Mucosa of rectum (tissue), 2 donors: ENCODE measurements at regions not wholly inside any gene's neighbourhood (a gene's known extent, or its start where the extent isn't known, plus 50 kb on each side); places are given as distances from the start of the nearest gene placed in this dataset.

Experiments
- H3K27ac ChIP-seq, 2 donors: one replicate each; pipeline ENCODE4 v1.7.0; 2013; ENCODE audit warnings: inconsistent platforms in 2 of 2, low read depth in 2 of 2, low read length in 2 of 2
- H3K27me3 ChIP-seq, 2 donors: one replicate each; pipeline ENCODE4 v1.7.0; 2013; ENCODE audit warnings: low read length in 2 of 2; ENCODE audit not compliant: control insufficient read depth in 2 of 2, insufficient read depth in 2 of 2
- H3K36me3 ChIP-seq, 2 donors: one replicate each; pipeline ENCODE4 v1.7.0; 2013; ENCODE audit warnings: low read length in 2 of 2; ENCODE audit not compliant: control insufficient read depth in 2 of 2, insufficient read depth in 2 of 2
- H3K4me1 ChIP-seq, 2 donors: one replicate each; pipeline ENCODE4 v1.7.0; 2013; ENCODE audit warnings: low read length in 2 of 2, mild to moderate bottlenecking in 1 of 2; ENCODE audit not compliant: control insufficient read depth in 2 of 2, insufficient read depth in 2 of 2
- H3K4me3 ChIP-seq, 2 donors: one replicate each; pipeline ENCODE4 v1.7.0; 2013; ENCODE audit warnings: low read length in 2 of 2
- H3K9ac ChIP-seq, 2 donors: one replicate each; pipeline ENCODE4 v1.7.0; 2013; ENCODE audit warnings: low read length in 2 of 2, low read depth in 1 of 2, mild to moderate bottlenecking in 1 of 2
- H3K9me3 ChIP-seq, 2 donors: one replicate each; pipeline ENCODE4 v1.7.0; 2013; ENCODE audit warnings: low read length in 2 of 2; ENCODE audit not compliant: control insufficient read depth in 2 of 2
- donor health status: healthy.
- donor health status: Normal muscosa, but diverticular disease.

- Histone ChIP-seq H3K9ac (no peak overlapping the region), H3K9me3 (no peaks in the 10 kb centered on the region), H3K27me3 (no peaks in the 10 kb centered on the region), H3K4me3 (no peak overlapping the region), H3K27ac (no peak overlapping the region), H3K36me3 (no peaks in the 10 kb centered on the region), H3K4me1 (no peaks in the 10 kb centered on the region)
Measured at GRCh38 chr5:8327016-8327415, 458.1 kb downstream of the MTRR start.

GRCh38 chr5:8329773-8330172 lies 460.8 kb downstream of the MTRR start:
- Histone ChIP-seq H3K27ac (no peak overlapping the region), H3K27me3 (no peaks in the 10 kb centered on the region), H3K4me1 (no peaks in the 10 kb centered on the region), H3K9ac (no peak overlapping the region), H3K36me3 (no peaks in the 10 kb centered on the region), H3K9me3 (no peaks in the 10 kb centered on the region), H3K4me3 (no peak overlapping the region)

GRCh38 chr5:8332666-8333445 lies 463.9 kb downstream of the MTRR start:
- H3K9me3 ChIP-seq, result no peaks in the 10 kb centered on the region
- H3K27ac ChIP-seq, result no peak overlapping the region
- H3K4me3 ChIP-seq, result no peak overlapping the region
- no peak overlapping the region for H3K9ac ChIP-seq
- no peaks in the 10 kb centered on the region for H3K36me3 ChIP-seq
- no peaks in the 10 kb centered on the region for H3K27me3 ChIP-seq
- H3K4me1 ChIP-seq, result no peaks in the 10 kb centered on the region

GRCh38 chr5:8333485-8333884 lies 464.5 kb downstream of the MTRR start:
- H3K36me3 ChIP-seq, result no peaks in the 10 kb centered on the region
- no peak overlapping the region for H3K4me3 ChIP-seq
- no peaks in the 10 kb centered on the region for H3K4me1 ChIP-seq
- H3K27ac ChIP-seq, result no peak overlapping the region
- no peak overlapping the region for H3K9ac ChIP-seq
- H3K27me3 ChIP-seq, result no peaks in the 10 kb centered on the region
- no peaks in the 10 kb centered on the region for H3K9me3 ChIP-seq

GRCh38 chr5:8333977-8334376 lies 465.0 kb downstream of the MTRR start:
- Histone ChIP-seq H3K27ac (no peak overlapping the region), H3K36me3 (no peaks in the 10 kb centered on the region), H3K27me3 (no peaks in the 10 kb centered on the region), H3K9ac (no peak overlapping the region), H3K4me3 (no peak overlapping the region), H3K4me1 (no peaks in the 10 kb centered on the region), H3K9me3 (no peaks in the 10 kb centered on the region)

GRCh38 chr5:8340261-8340660 lies 471.3 kb downstream of the MTRR start:
- H3K9me3 ChIP-seq, result no peaks in the 10 kb centered on the region
- no peaks in the 10 kb centered on the region for H3K4me1 ChIP-seq
- H3K27ac ChIP-seq, result no peak overlapping the region
- H3K27me3 ChIP-seq, result no peaks in the 10 kb centered on the region
- no peaks in the 10 kb centered on the region for H3K36me3 ChIP-seq
- no peak overlapping the region for H3K9ac ChIP-seq
- no peak overlapping the region for H3K4me3 ChIP-seq

GRCh38 chr5:8340739-8341344 lies 471.9 kb downstream of the MTRR start:
- Histone ChIP-seq H3K9ac (no peak overlapping the region), H3K9me3 (no peaks in the 10 kb centered on the region), H3K4me1 (no peaks in the 10 kb centered on the region), H3K27me3 (no peaks in the 10 kb centered on the region), H3K36me3 (no peaks in the 10 kb centered on the region), H3K27ac (no peak overlapping the region), H3K4me3 (no peak overlapping the region)

GRCh38 chr5:8341406-8341805 lies 472.5 kb downstream of the MTRR start:
- no peaks in the 10 kb centered on the region for H3K4me1 ChIP-seq
- no peak overlapping the region for H3K9ac ChIP-seq
- H3K27ac ChIP-seq, result no peak overlapping the region
- no peaks in the 10 kb centered on the region for H3K9me3 ChIP-seq
- no peaks in the 10 kb centered on the region for H3K27me3 ChIP-seq
- no peak overlapping the region for H3K4me3 ChIP-seq
- H3K36me3 ChIP-seq, result no peaks in the 10 kb centered on the region

- H3K4me1 ChIP-seq, result no peaks in the 10 kb centered on the region
- H3K36me3 ChIP-seq, result no peaks in the 10 kb centered on the region
- no peaks in the 10 kb centered on the region for H3K27me3 ChIP-seq
- H3K9me3 ChIP-seq, result no peaks in the 10 kb centered on the region
- H3K27ac ChIP-seq, result no peak overlapping the region
- H3K4me3 ChIP-seq, result no peak overlapping the region
- no peak overlapping the region for H3K9ac ChIP-seq
Measured at GRCh38 chr5:8347984-8348383, 479.0 kb downstream of the MTRR start.

GRCh38 chr5:8349855-8350254 lies 480.9 kb downstream of the MTRR start:
- no peak overlapping the region for H3K9ac ChIP-seq
- no peaks in the 10 kb centered on the region for H3K4me1 ChIP-seq
- H3K36me3 ChIP-seq, result no peaks in the 10 kb centered on the region
- H3K9me3 ChIP-seq, result no peaks in the 10 kb centered on the region
- no peak overlapping the region for H3K27ac ChIP-seq
- no peaks in the 10 kb centered on the region for H3K27me3 ChIP-seq
- no peak overlapping the region for H3K4me3 ChIP-seq
